ENCODE measurements at regions not wholly inside any gene's neighbourhood (a gene's known extent, or its start where the extent isn't known, plus 50 kb on each side); places are given as distances from the start of the nearest gene placed in this dataset.

- Histone ChIP-seq H3K27ac (ENCODE audit: control insufficient read depth, insufficient read depth, low read length) (no peak overlapping the region), H3K4me3 (ENCODE audit: control insufficient read depth in 2 of 3, extremely low read depth in 1 of 3, insufficient read depth in 2 of 3, low read depth in 1 of 3, low read length in 3 of 3) (no peak overlapping the region), H3K9me1 (ENCODE audit: control insufficient read depth, extremely low read depth, insufficient read depth, low read length) (no peaks in the 10 kb centered on the region), H2AFZ (ENCODE audit: control insufficient read depth, low read length) (no peak overlapping the region), H3K4me2 (ENCODE audit: control insufficient read depth, extremely low read depth, insufficient read depth, low read depth, low read length) (no peak overlapping the region), H3K79me2 (ENCODE audit: control insufficient read depth, insufficient read depth, low read length) (no peaks in the 10 kb centered on the region), H3K9ac (ENCODE audit: control insufficient read depth, extremely low read depth, insufficient read depth, low read length) (no peak overlapping the region), H3K27me3 (ENCODE audit: control insufficient read depth, extremely low read depth, insufficient read depth, low read length) (no peaks in the 10 kb centered on the region), H3K9me3 (ENCODE audit: control insufficient read depth, low read depth, low read length) (no peaks in the 10 kb centered on the region), H3K36me3 (ENCODE audit: control insufficient read depth in 2 of 2, extremely low read depth in 1 of 2, insufficient read depth in 2 of 2, low read length in 2 of 2) (no peaks in the 10 kb centered on the region), H3K4me1 (ENCODE audit: control insufficient read depth, extremely low read depth, insufficient read depth, low read length) (no peaks in the 10 kb centered on the region), H4K20me1 (ENCODE audit: control insufficient read depth, extremely low read depth, insufficient read depth, low read length) (no peaks in the 10 kb centered on the region)
- DNase-seq (ENCODE audit: low read depth, low spot score) = no peak
- no peak for FAIRE-seq
- dilution Hi-C loops (cut with MboI; ENCODE audit: extremely low pct_ligation_motif_present, low sequenced_read_pairs) = no loop called here
- TF ChIP-seq EZH2 (IDR thresholded peaks at IDR 0.05; ENCODE audit: low read length) (no peak), CTCF (optimal IDR thresholded peaks at IDR 0.05 in 1 of 3, IDR thresholded peaks at IDR 0.05 in 1 of 3, conservative IDR thresholded peaks at IDR 0.05 in 1 of 3; ENCODE audit: extremely low read depth in 1 of 3, insufficient read depth in 2 of 3, low read length in 3 of 3) (peak; percentile 30 to 44 (median 32))
Observed at GRCh38 chr12:74415633-74416032, 122.0 kb upstream of the ATXN7L3B start.

GRCh38 chr12:74418573-74418972 is 119.1 kb upstream of the ATXN7L3B start:
- H2AFZ ChIP-seq (ENCODE audit: control insufficient read depth, low read length) = no peak overlapping the region
- no peaks in the 10 kb centered on the region for H3K79me2 ChIP-seq (ENCODE audit: control insufficient read depth, insufficient read depth, low read length)
- no peaks in the 10 kb centered on the region for H4K20me1 ChIP-seq (ENCODE audit: control insufficient read depth, extremely low read depth, insufficient read depth, low read length)
- no peaks in the 10 kb centered on the region for H3K9me3 ChIP-seq (ENCODE audit: control insufficient read depth, low read depth, low read length)
- H3K27me3 ChIP-seq (ENCODE audit: control insufficient read depth, extremely low read depth, insufficient read depth, low read length) = no peaks in the 10 kb centered on the region
- no peaks in the 10 kb centered on the region for H3K36me3 ChIP-seq (ENCODE audit: control insufficient read depth in 2 of 2, extremely low read depth in 1 of 2, insufficient read depth in 2 of 2, low read length in 2 of 2)
- no peaks in the 10 kb centered on the region for H3K4me1 ChIP-seq (ENCODE audit: control insufficient read depth, extremely low read depth, insufficient read depth, low read length)
- no peak overlapping the region for H3K4me2 ChIP-seq (ENCODE audit: control insufficient read depth, extremely low read depth, insufficient read depth, low read depth, low read length)
- H3K4me3 ChIP-seq (ENCODE audit: control insufficient read depth in 2 of 3, extremely low read depth in 1 of 3, insufficient read depth in 2 of 3, low read depth in 1 of 3, low read length in 3 of 3) = no peak overlapping the region
- no peak overlapping the region for H3K9ac ChIP-seq (ENCODE audit: control insufficient read depth, extremely low read depth, insufficient read depth, low read length)
- no peak for DNase-seq (ENCODE audit: low read depth, low spot score)
- H3K27ac ChIP-seq (ENCODE audit: control insufficient read depth, insufficient read depth, low read length) = no peak overlapping the region
- H3K9me1 ChIP-seq (ENCODE audit: control insufficient read depth, extremely low read depth, insufficient read depth, low read length) = no peaks in the 10 kb centered on the region
- dilution Hi-C loops (cut with MboI; ENCODE audit: extremely low pct_ligation_motif_present, low sequenced_read_pairs) = no loop called here
- TF ChIP-seq EZH2 (IDR thresholded peaks at IDR 0.05; ENCODE audit: low read length) = no peak
- no peak for FAIRE-seq

- H3K4me3 ChIP-seq (ENCODE audit: control insufficient read depth in 2 of 3, extremely low read depth in 1 of 3, insufficient read depth in 2 of 3, low read depth in 1 of 3, low read length in 3 of 3) = no peak overlapping the region
- no peaks in the 10 kb centered on the region for H3K9me3 ChIP-seq (ENCODE audit: control insufficient read depth, low read depth, low read length)
- no peak overlapping the region for H3K4me2 ChIP-seq (ENCODE audit: control insufficient read depth, extremely low read depth, insufficient read depth, low read depth, low read length)
- DNase-seq (ENCODE audit: low read depth, low spot score) (no peak), FAIRE-seq (no peak)
- no peak overlapping the region for H2AFZ ChIP-seq (ENCODE audit: control insufficient read depth, low read length)
- dilution Hi-C loops (cut with MboI; ENCODE audit: extremely low pct_ligation_motif_present, low sequenced_read_pairs) = no loop called here
- H4K20me1 ChIP-seq (ENCODE audit: control insufficient read depth, extremely low read depth, insufficient read depth, low read length) = no peaks in the 10 kb centered on the region
- H3K36me3 ChIP-seq (ENCODE audit: control insufficient read depth in 2 of 2, extremely low read depth in 1 of 2, insufficient read depth in 2 of 2, low read length in 2 of 2) = no peaks in the 10 kb centered on the region
- H3K79me2 ChIP-seq (ENCODE audit: control insufficient read depth, insufficient read depth, low read length) = no peaks in the 10 kb centered on the region
- H3K9ac ChIP-seq (ENCODE audit: control insufficient read depth, extremely low read depth, insufficient read depth, low read length) = no peak overlapping the region
- no peaks in the 10 kb centered on the region for H3K4me1 ChIP-seq (ENCODE audit: control insufficient read depth, extremely low read depth, insufficient read depth, low read length)
- H3K9me1 ChIP-seq (ENCODE audit: control insufficient read depth, extremely low read depth, insufficient read depth, low read length) = no peaks in the 10 kb centered on the region
- H3K27ac ChIP-seq (ENCODE audit: control insufficient read depth, insufficient read depth, low read length) = no peak overlapping the region
- no peaks in the 10 kb centered on the region for H3K27me3 ChIP-seq (ENCODE audit: control insufficient read depth, extremely low read depth, insufficient read depth, low read length)
- TF ChIP-seq EZH2 (IDR thresholded peaks at IDR 0.05; ENCODE audit: low read length) (no peak), CTCF (optimal IDR thresholded peaks at IDR 0.05 in 1 of 3, IDR thresholded peaks at IDR 0.05 in 1 of 3, conservative IDR thresholded peaks at IDR 0.05 in 1 of 3; ENCODE audit: extremely low read depth in 1 of 3, insufficient read depth in 2 of 3, low read length in 3 of 3) (no peak)
Observed at GRCh38 chr12:74424778-74425177, 112.9 kb upstream of the ATXN7L3B start.

Measured in keratinocyte (primary cell).